Adrenal gland (tissue), 9 donors: ENCODE measurements at regions not wholly inside any gene's neighbourhood (a gene's known extent, or its start where the extent isn't known, plus 50 kb on each side); places are given as distances from the start of the nearest gene placed in this dataset.

Source experiments
- DNase-seq, 7 donors: peaks; one replicate each; pipeline ENCODE4 v3.0.0-alpha.2; 2019 to 2020
- H3K27ac ChIP-seq, 5 donors: fragments of 200-600 bp; sonication (generic) in 4 of 5; 1 replicate in 3 of 5; 2 replicates in 2 of 5; pipeline versions ENCODE4 v1.5.1 to v1.8.0; 2016 to 2020; ENCODE audit warnings: mild to moderate bottlenecking in 1 of 5
- H3K27me3 ChIP-seq: fragments of 200-600 bp; 2 replicates; pipeline ENCODE4 v1.8.0; 2021
- H3K36me3 ChIP-seq, 2 donors: fragments of 200-600 bp; replicated peaks in 1 of 2; 1 replicate in 1 of 2; 2 replicates in 1 of 2; pipeline versions ENCODE4 v1.5.1 to v1.8.0; 2018 to 2022
- H3K4me1 ChIP-seq, 2 donors: fragments of 200-600 bp; replicated peaks in 1 of 2; 1 replicate in 1 of 2; 2 replicates in 1 of 2; pipeline versions ENCODE4 v1.5.1 to v1.8.0; 2018 to 2021
- H3K4me3 ChIP-seq, 4 donors: fragments of 200-600 bp; sonication (generic) in 3 of 4; one replicate each; pipeline ENCODE4 v1.5.1; 2016 to 2018
- H3K9me3 ChIP-seq, 3 donors: fragments of 200-600 bp; sonication (generic) in 1 of 3; replicated peaks in 1 of 3; 1 replicate in 2 of 3; 2 replicates in 1 of 3; pipeline versions ENCODE4 v1.5.1 to v1.8.0; 2016 to 2021
- CTCF ChIP-seq, 6 experiments: fragments of 450-650 bp in 4 of 6; fragments of 200-600 bp in 2 of 6; sonication (generic) in 1 of 6; IDR thresholded peaks; 1 replicate in 5 of 6; 2 replicates in 1 of 6; pipeline versions ENCODE4 v1.5.1 to v1.8.0; 2016 to 2021; ENCODE audit warnings: antibody characterized with exemption in 6 of 6, mild to moderate bottlenecking in 2 of 6, moderate library complexity in 1 of 6
- POLR2A ChIP-seq, 2 donors: fragments of 450-650 bp; IDR thresholded peaks; one replicate each; pipeline ENCODE4 v1.6.1; 2017; ENCODE audit warnings: antibody characterized with exemption in 2 of 2, mild to moderate bottlenecking in 2 of 2, moderate library complexity in 1 of 2
- WGBS, 4 donors: extraction: QIAGEN DNeasy Blood & Tissue Kit in 2 of 4; methylation state at CpG; one replicate each; pipeline versions ENCODE4 v1.1.5 to v1.1.7; 2013 to 2017; 5-methylcytosine and 5-hydroxymethylcytosine counted together
- intact Hi-C, 2 donors: fragments of 100-400 bp; cut with DNase I; formaldehyde crosslinking; loops; one replicate each; pipeline versions ENCODE4 v1.14.1 to v1.15.0; 2022 to 2023
- donor health status: healthy with polysubstance abuse.
- donor health status: Bipolar disorder and iron deficiency.
- donor health status: DM: yes; HTN: yes; CAD: no.
- donor health status: DM: no; HTN: no; CAD: no.
- donor health status: DM: no; HTN: no; CAD: no.

GRCh38 chr14:97499790-97500481 lies 702.8 kb downstream of the VRK1 start:
- TF ChIP-seq POLR2A (IDR thresholded peaks at IDR 0.05), result no peak
- DNase-seq, result peak in 3 of 7 donors; percentile 9 to 19 (median 15)
- H3K27ac ChIP-seq, result no peak overlapping the region
- no peaks in the 10 kb centered on the region for H3K27me3 ChIP-seq
- no peaks in the 10 kb centered on the region for H3K9me3 ChIP-seq
- intact Hi-C loops, result no loop called here
- no peaks in the 10 kb centered on the region for H3K36me3 ChIP-seq
- no peaks in the 10 kb centered on the region for H3K4me1 ChIP-seq
- 47 to 60% (median 53%) methylated on average over 6 of the region's 6 CpGs for WGBS, 4 donors
- no peak overlapping the region for H3K4me3 ChIP-seq

GRCh38 chr14:97506626-97507025 lies 709.4 kb downstream of the VRK1 start:
- intact Hi-C loops, result no loop called here
- 21 to 51% (median 33%) methylated on average over 2 of the region's 2 CpGs for WGBS, 4 donors
- H3K27me3 ChIP-seq, result no peaks in the 10 kb centered on the region

GRCh38 chr14:97513891-97514290 lies 716.7 kb downstream of the VRK1 start:
- Histone ChIP-seq H3K27me3 (no peaks in the 10 kb centered on the region), H3K9me3 (no peaks in the 10 kb centered on the region), H3K4me1 (no peaks in the 10 kb centered on the region), H3K4me3 (no peak overlapping the region), H3K27ac (no peak overlapping the region), H3K36me3 (no peaks in the 10 kb centered on the region)
- DNase-seq, result no peak
- 64 to 75% (median 69%) methylated on average over 5 of the region's 5 CpGs for WGBS, 4 donors
- TF ChIP-seq CTCF (IDR thresholded peaks at IDR 0.05) (no peak), POLR2A (IDR thresholded peaks at IDR 0.05) (no peak)
- intact Hi-C loops, result no loop called here

More at GRCh38 chr14:97506626-97507025, 709.4 kb downstream of the VRK1 start:
- H3K27ac ChIP-seq, result no peak overlapping the region
- H3K9me3 ChIP-seq, result no peaks in the 10 kb centered on the region
- no peaks in the 10 kb centered on the region for H3K36me3 ChIP-seq
- no peak overlapping the region for H3K4me3 ChIP-seq
- H3K4me1 ChIP-seq, result no peaks in the 10 kb centered on the region
- no peak for TF ChIP-seq POLR2A (IDR thresholded peaks at IDR 0.05)
- no peak for TF ChIP-seq CTCF (IDR thresholded peaks at IDR 0.05)
- DNase-seq, result no peak

- intact Hi-C loops, result no loop called here
These were observed 720.5 kb downstream of the VRK1 start for GRCh38 chr14:97517566-97518234.

More at GRCh38 chr14:97517566-97518234, 720.5 kb downstream of the VRK1 start:
- no peak overlapping the region for H3K4me3 ChIP-seq
- H3K4me1 ChIP-seq, result no peaks in the 10 kb centered on the region
- H3K9me3 ChIP-seq, result no peaks in the 10 kb centered on the region
- H3K27me3 ChIP-seq, result no peaks in the 10 kb centered on the region
- WGBS, 4 donors, result 57 to 79% (median 73%) methylated on average over 5 of the region's 5 CpGs
- TF ChIP-seq CTCF (IDR thresholded peaks at IDR 0.05), result no peak
- TF ChIP-seq POLR2A (IDR thresholded peaks at IDR 0.05), result no peak
- no peak for DNase-seq
- no peak overlapping the region for H3K27ac ChIP-seq
- H3K36me3 ChIP-seq, result no peaks in the 10 kb centered on the region
